ENCODE measurements at regions not wholly inside any gene's neighbourhood (a gene's known extent, or its start where the extent isn't known, plus 50 kb on each side); places are given as distances from the start of the nearest gene placed in this dataset.
A peak's percentile ranks its signal among the peaks of the same experiment; 100 is the strongest.
"Not testable (repeated sequence)": the region's sequence is repeated elsewhere in the genome, so short reads cannot be mapped to it uniquely, and the experiment has no call there.

GRCh38 chr3:107220538-107220937 is 156.7 kb upstream of the CCDC54 start:
- peak; percentile 63 for DNase-seq (ENCODE audit: low read depth, low spot score)
- TF ChIP-seq CTCF (IDR thresholded peaks at IDR 0.05; ENCODE audit: low read depth, low read length) = no peak
- H3K4me3 ChIP-seq (ENCODE audit: low read depth, low read length) = no peak overlapping the region
- in situ Hi-C loops (cut with HindIII; ENCODE audit: low sequenced_read_pairs) = no loop called here

- DNase-seq (ENCODE audit: low read depth, low spot score) = no peak
- in situ Hi-C loops (cut with HindIII; ENCODE audit: low sequenced_read_pairs) = no loop called here
- H3K4me3 ChIP-seq (ENCODE audit: low read depth, low read length) = no peak overlapping the region
- TF ChIP-seq CTCF (IDR thresholded peaks at IDR 0.05; ENCODE audit: low read depth, low read length) = no peak
Measured at GRCh38 chr3:107221856-107222255, 155.4 kb upstream of the CCDC54 start.

- in situ Hi-C loops (cut with HindIII; ENCODE audit: low sequenced_read_pairs) = no loop called here
- no peak overlapping the region for H3K4me3 ChIP-seq (ENCODE audit: low read depth, low read length)
- no peak for TF ChIP-seq CTCF (IDR thresholded peaks at IDR 0.05; ENCODE audit: low read depth, low read length)
- DNase-seq (ENCODE audit: low read depth, low spot score) = no peak
Measured at GRCh38 chr3:107222907-107223306, 154.3 kb upstream of the CCDC54 start.

- no peak for DNase-seq (ENCODE audit: low read depth, low spot score)
- in situ Hi-C loops (cut with HindIII; ENCODE audit: low sequenced_read_pairs) = no loop called here
- no peak for TF ChIP-seq CTCF (IDR thresholded peaks at IDR 0.05; ENCODE audit: low read depth, low read length)
- H3K4me3 ChIP-seq (ENCODE audit: low read depth, low read length) = no peak overlapping the region
Measured at GRCh38 chr3:107224026-107224596, 153.1 kb upstream of the CCDC54 start.

GRCh38 chr3:107227091-107227490 is 150.1 kb upstream of the CCDC54 start:
- peak; percentile 64 for DNase-seq (ENCODE audit: low read depth, low spot score)
- no peak for TF ChIP-seq CTCF (IDR thresholded peaks at IDR 0.05; ENCODE audit: low read depth, low read length)
- in situ Hi-C loops (cut with HindIII; ENCODE audit: low sequenced_read_pairs) = no loop called here
- no peak overlapping the region for H3K4me3 ChIP-seq (ENCODE audit: low read depth, low read length)

GRCh38 chr3:107233877-107234276 is 143.4 kb upstream of the CCDC54 start:
- in situ Hi-C loops (cut with HindIII; ENCODE audit: low sequenced_read_pairs) = not testable (repeated sequence)

GRCh38 chr3:107235193-107235927 is 141.9 kb upstream of the CCDC54 start:
- DNase-seq (ENCODE audit: low read depth, low spot score) = no peak
- in situ Hi-C loops (cut with HindIII; ENCODE audit: low sequenced_read_pairs) = no loop called here
- no peak for TF ChIP-seq CTCF (IDR thresholded peaks at IDR 0.05; ENCODE audit: low read depth, low read length)
- H3K4me3 ChIP-seq (ENCODE audit: low read depth, low read length) = peak overlapping the region; percentile 44

More at GRCh38 chr3:107233877-107234276, 143.4 kb upstream of the CCDC54 start:
- not testable (repeated sequence) for H3K4me3 ChIP-seq (ENCODE audit: low read depth, low read length); DNase-seq (ENCODE audit: low read depth, low spot score)
